RKO (cell line): ENCODE measurements at regions not wholly inside any gene's neighbourhood (a gene's known extent, or its start where the extent isn't known, plus 50 kb on each side); places are given as distances from the start of the nearest gene placed in this dataset.
"Not testable (repeated sequence)": the region's sequence is repeated elsewhere in the genome, so short reads cannot be mapped to it uniquely, and the experiment has no call there.

Experiments used
- DNase-seq: peaks from one replicate; pipeline ENCODE4 v3.0.0-alpha.2; 2016; ENCODE audit warnings: low spot score

GRCh38 chrX:77160301-77160700, 286.9 kb upstream of the FGF16 start:
- peak; percentile 0 for DNase-seq

- no peak for DNase-seq
Observed at GRCh38 chrX:77162777-77163176, 284.4 kb upstream of the FGF16 start.

- no peak for DNase-seq
Observed at GRCh38 chrX:77167993-77168392, 279.2 kb upstream of the FGF16 start.

- DNase-seq, result no peak
Observed at GRCh38 chrX:77174680-77175519, 272.3 kb upstream of the FGF16 start.

- DNase-seq, result no peak
Observed at GRCh38 chrX:77200663-77201062, 246.5 kb upstream of the FGF16 start.

- DNase-seq, result no peak
Observed at GRCh38 chrX:77223046-77223445, 224.1 kb upstream of the FGF16 start.

- DNase-seq, result no peak
Observed at GRCh38 chrX:77264490-77264889, 182.7 kb upstream of the FGF16 start.

GRCh38 chrX:77275392-77275791, 171.8 kb upstream of the FGF16 start:
- no peak for DNase-seq

GRCh38 chrX:77276742-77277141, 170.4 kb upstream of the FGF16 start:
- DNase-seq, result peak; percentile 12

GRCh38 chrX:77277911-77278310, 169.3 kb upstream of the FGF16 start:
- DNase-seq, result no peak

GRCh38 chrX:77279373-77279772, 167.8 kb upstream of the FGF16 start:
- not testable (repeated sequence) for DNase-seq

- DNase-seq, result no peak
Observed at GRCh38 chrX:77293331-77293995, 153.7 kb upstream of the FGF16 start.

GRCh38 chrX:77298296-77298695, 148.9 kb upstream of the FGF16 start:
- no peak for DNase-seq

- DNase-seq, result no peak
Observed at GRCh38 chrX:77298790-77299189, 148.4 kb upstream of the FGF16 start.

- DNase-seq, result no peak
Observed at GRCh38 chrX:77299549-77299948, 147.6 kb upstream of the FGF16 start.

- DNase-seq, result no peak
Observed at GRCh38 chrX:77342004-77342403, 105.2 kb upstream of the FGF16 start.

- no peak for DNase-seq
Observed at GRCh38 chrX:77346859-77347258, 100.3 kb upstream of the FGF16 start.

GRCh38 chrX:77347572-77347971, 99.6 kb upstream of the FGF16 start:
- DNase-seq, result no peak

GRCh38 chrX:77389891-77390290, 57.3 kb upstream of the FGF16 start:
- no peak for DNase-seq

GRCh38 chrX:77390365-77390764, 56.8 kb upstream of the FGF16 start:
- not testable (repeated sequence) for DNase-seq

GRCh38 chrX:77396781-77397180, 50.4 kb upstream of the FGF16 start:
- no peak for DNase-seq
